GM18868 (cell line): ENCODE measurements at regions not wholly inside any gene's neighbourhood (a gene's known extent, or its start where the extent isn't known, plus 50 kb on each side); places are given as distances from the start of the nearest gene placed in this dataset.
"Not testable (repeated sequence)": the region's sequence is repeated elsewhere in the genome, so short reads cannot be mapped to it uniquely, and the experiment has no call there.

ENCODE experiments used
- ATAC-seq: cut with Tn5 transposase; IDR thresholded peaks from one replicate; pipeline ENCODE4 v1.9.1; 2021; ENCODE audit warnings: mild to moderate bottlenecking, moderate library complexity; ENCODE audit not compliant: unreplicated experiment

DNA sequence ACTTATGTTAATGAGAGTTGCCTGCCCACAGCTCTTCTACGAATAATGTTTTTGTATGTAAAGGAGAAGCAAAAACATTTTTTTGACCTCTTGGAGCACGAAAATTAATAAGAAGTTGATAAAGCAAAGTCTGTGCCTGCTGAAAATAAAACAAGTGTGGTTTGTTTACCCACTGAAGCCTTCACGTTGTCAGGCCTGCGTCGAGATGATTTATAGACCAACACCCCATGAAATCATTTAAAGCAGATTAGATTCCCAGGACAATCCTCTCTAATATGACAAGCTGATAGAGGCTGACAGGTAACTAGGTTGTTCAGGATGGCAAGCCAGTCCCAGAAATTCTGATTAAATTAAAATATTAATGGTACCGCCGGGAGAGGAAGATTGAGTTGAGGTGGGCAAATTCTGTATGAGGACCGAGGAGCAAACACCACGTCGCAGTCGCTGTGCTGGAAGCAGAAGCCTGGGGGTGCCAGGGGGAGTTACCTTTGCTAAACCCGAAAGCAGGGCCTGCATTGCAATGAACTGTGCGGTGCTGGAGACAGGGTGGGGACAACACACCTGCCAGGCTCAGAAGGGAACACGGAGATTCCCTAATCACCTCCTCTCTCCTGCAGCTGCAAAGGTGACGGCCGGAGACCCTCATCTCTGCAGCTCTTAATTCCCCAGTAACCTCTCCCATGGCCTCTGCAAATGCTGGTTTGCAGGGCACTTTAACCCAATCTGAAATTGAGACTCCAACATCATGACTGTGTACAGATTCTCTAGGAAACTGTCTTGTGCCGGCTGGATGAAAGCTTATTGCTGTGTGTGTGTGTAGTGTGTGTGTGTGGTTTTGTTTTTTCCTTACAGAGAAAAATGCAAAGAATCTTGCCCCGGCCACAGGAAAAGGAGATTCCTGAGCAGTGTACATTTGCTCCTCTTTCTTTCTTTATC, 2805.9 kb downstream of the RPIA start:
- not testable (repeated sequence) for ATAC-seq

DNA sequence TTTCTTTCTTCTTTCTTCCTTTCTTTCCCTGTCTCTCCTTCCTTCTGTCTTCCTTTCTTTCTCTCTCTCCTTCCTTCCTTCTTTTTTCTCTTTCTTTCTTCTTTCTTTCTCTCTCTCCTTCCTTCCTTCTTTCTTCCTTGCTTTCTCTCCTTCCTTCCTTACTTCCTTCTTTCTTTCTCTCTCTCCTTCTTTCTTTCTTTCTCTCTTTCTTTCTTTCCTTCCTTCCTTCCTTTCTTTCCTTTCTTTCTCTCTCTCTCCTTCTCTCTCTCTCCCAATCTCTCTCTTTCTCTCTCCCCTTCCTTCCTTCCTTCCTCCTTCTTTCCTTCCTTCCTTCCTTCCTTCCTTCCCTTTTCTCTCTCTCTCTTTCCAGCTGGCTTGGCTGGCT, 2806.6 kb downstream of the RPIA start:
- ATAC-seq = not testable (repeated sequence)

DNA sequence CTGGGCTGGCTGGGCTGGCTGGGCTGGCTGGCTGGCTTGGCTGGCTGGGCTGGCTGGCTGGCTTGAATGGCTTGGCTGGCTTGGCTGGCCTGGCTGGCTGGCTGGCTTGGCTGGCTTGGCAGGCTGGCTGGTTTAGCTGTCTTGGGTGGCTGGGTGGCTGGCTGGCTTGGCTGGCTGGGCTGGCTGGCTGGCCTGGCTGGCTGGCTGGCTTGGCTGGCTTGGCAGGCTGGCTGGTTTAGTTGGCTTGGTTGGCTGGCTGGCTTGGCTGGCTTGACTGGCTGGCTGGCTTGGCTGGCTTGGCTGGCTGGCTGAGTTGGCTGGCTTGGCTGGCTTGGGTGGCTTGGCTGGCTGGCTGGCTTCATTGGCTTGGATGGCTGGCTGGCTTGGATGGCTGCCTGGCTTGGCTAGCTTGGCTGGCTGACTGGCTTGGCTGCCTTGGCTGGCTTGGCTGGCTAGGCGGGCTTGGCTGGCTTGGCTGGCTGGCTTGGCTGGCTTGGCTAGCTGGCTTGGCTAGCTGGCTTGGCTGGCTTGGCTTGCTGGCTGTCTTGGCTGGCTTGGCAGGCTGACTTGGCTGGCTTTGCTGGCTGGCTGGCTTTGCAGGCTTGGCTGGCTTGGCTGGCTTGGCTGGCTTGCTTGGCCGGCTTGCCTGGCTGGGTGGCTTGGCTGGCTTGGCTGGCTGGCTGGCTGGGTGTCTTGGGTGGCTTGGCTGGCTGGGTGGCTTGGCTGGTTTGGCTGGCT, 2807.2 kb downstream of the RPIA start:
- not testable (repeated sequence) for ATAC-seq

DNA sequence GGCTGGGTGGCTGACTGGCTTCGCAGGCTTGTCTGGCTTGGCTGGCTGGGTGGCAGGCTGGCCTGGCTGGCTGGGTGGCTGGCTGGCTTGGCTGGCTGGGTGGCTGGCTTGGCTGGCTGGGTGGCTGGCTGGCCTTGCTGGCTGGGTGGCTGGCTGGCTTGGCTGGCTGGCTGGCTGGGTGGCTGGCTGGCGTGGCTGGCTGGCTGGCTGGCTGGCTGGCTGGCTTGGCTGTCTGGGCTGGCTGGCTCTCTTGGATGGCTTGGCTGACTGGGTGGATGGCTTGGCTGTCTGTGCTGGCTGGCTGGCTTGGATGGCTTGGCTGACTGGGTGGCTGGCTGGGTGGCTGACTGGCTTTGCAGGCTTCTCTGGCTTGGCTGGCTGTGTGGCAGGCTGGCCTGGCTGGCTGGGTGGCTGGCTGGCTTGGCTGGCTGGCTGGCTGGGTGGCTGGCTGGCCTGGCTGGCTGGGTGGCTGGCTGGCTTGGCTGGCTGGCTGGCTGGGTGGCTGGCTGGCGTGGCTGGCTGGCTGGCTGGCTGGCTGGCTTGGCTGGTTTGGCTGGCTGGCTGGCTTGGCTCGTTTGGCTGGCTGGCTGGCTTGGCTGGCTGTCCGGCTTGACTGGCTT, 2808.1 kb downstream of the RPIA start:
- ATAC-seq = not testable (repeated sequence)

DNA sequence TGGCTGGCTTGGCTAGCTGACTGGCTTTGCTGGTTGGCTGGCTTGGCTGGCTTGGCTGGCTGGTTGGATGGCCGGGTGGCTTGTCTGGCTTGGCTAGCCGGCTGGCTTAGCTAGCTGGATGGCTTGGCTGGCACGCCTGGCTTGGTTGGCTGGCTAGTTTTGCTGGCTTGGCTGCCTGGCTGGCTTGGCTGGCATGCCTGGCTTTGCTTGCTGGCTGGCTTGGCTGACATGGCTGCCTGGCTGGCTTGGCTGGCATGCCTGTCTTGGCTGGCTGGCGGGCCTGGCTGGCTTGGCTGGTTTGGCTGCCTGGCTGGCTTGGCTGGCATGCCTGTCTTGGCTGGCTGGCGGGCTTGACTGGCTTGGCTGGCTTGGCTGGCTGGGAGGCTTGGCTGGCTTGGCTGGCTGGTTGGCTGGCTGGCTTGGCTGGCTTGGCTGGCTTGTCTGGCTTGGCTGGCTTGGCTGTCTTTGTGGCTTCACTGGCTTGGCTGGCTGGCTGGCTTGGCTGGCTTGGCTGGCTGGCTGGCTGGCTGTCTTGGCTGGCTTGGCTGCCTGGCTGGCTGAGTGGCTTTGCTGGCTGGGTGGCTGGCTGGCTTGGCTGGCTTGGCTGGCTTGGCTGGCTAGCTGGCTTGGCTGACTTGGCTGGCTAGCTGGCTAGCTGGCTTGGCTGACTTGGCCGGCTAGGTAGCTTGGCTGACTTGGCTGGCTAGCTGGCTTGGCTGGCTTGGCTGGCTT, 2808.9 kb downstream of the RPIA start:
- ATAC-seq = not testable (repeated sequence)

DNA sequence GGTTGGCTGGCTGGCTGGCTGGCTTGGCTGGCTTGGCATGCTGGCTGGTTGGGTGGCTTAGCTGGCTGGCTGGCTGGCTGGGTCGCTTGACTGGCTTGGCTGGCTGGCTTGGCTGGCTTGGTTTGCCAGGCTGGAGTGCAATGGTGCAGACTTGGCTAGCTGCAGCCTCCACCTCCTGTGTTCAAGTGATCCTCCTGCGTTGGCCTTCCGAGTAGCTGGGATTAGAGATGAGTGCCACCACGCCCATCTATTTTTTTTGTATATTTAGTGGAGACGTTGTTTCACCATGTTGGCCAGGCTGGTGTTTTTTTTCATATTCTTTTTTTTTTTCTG, 2809.5 kb downstream of the RPIA start:
- ATAC-seq = not testable (repeated sequence)

DNA sequence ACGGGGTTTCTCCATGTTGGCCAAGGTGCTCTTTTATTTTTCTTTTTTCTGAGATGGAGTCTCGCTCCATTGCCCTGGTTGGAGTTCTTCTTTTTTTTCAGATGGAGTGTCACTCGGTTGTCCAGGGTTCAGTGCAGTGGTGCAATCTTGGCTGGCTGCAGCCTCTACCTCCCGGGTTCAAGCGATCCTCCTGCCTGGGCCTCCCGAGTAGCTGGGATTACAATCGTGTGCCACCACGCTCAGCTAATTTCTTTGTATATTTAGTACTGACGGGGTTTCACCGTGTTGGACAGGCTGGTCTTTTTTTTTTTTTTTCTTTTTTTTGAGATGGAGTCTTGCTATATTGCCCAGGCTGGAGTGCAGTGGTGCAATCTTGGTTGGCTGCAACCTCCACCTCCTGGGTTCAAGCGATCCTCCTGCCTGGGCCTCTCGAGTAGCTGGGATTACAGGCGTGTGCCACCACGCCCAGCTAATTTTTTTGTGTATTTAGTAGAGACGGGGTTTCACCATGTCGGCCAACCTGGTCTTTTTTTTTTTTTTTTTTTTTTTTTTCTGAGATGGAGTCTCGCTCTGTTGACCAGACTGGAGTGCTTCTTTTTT, 2810.1 kb downstream of the RPIA start:
- not testable (repeated sequence) for ATAC-seq

DNA sequence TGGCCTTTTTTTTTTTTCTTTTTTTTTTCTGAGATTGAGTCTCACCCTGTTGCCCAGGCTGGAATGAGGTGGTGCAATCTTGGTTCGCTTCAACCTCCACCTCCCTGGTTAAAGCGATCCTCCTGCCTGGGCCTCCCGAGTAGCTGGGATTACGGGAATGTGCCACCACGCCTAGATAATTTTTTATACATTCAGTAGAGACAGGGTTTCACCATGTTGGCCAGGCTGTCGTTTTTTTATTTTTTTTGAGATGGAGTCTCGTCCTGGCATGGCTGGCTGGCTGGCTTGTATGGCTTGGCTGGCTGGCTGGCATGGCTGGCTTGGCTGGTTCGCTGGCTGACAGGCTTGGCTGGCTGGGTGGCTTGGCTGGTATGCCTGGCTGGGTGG, 2812.1 kb downstream of the RPIA start:
- not testable (repeated sequence) for ATAC-seq

DNA sequence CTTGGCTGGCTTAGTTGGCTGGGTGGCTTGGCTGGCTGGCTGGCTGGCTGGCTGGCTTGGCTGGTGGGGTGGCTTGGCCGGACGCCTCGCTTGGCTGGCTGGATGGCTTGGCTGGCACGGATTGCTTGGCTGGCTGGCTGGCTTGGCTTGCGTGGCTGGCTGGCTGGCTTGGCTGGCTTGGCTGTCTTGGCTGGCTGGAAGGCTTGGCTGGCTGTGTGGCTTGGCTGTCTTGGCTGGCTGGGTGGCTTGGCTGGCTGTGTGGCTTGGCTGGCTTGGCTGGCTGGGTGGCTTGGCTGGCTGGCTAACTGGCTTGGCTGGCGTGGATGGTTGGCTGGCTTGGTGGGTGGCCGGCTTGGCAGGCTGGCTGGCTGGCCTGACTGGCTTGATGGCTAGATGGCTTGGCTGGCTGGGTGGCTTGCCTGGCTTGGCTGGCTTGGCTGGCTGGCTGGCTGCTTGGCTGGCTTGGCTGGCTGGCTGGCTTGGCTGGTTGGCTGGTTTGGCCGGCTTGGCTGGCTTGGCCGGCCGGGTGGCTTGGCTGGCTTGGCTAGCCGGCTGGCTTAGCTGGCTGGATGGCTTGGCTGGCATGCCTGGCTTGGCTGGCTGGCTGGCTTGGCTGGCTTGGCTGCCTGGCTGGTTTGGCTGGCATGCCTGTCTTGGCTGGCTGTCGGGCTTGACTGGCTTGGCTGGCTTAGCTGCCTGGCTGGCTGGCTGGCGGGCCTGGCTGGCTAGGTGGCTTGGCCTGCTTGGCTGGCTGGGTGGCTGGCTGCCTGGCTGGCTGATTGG, 2812.7 kb downstream of the RPIA start:
- not testable (repeated sequence) for ATAC-seq

DNA sequence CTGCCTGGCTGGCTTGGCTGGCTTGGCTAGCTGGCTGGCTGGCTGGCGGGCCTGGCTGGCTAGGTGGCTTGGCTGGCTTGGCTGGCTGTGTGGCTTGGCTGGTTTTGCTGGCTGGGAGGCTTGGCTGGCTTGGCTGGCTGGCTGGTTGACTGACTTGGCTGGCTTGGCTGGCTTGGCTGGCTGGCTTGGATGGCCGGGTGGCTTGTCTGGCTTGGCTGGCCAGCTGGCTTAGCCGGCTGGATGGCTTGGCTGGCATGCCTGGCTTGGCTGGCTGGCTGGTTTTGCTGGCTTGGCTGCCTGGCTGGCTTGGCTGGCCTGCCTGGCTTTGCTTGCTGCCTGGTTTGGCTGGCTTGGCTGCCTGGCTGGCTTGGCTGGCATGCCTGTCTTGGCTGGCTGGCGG, 2817.3 kb downstream of the RPIA start:
- ATAC-seq = not testable (repeated sequence)

DNA sequence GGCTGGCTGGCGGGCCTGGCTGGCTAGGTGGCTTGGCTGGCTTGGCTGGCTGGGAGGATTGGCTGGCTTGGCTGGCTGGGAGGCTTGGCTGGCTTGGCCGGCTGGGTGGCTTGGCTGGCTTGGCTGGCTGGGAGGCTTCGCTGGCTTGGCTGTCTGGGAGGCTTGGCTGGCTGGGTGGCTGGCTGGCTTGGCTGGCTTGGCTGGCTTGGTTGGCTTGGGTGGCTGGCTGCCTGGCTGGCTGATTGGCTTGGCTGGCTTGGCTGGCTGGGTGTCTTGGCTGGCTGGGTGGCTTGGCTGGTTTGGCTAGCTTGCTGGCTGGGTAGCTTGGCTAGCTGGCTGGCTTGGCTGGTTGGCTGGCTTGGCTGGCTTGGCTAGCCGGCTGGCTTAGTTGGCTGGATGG, 2817.8 kb downstream of the RPIA start:
- not testable (repeated sequence) for ATAC-seq

DNA sequence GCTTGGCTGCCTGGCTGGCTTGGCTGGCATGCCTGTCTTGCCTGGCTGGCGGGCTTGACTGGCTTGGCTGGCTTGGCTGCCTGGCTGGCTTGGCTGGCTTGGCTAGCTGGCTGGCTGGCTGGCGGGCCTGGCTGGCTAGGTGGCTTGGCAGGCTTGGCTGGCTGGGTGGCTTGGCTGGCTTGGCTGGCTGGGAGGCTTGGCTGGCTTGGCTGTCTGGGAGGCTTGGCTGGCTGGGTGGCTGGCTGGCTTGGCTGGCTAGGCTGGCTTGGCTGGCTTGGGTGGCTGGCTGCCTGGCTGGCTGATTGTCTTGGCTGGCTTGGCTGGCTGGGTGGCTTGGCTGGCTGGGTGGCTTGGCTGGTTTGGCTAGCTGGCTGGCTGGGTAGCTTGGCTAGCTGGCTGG, 2819.7 kb downstream of the RPIA start:
- ATAC-seq = not testable (repeated sequence)

DNA sequence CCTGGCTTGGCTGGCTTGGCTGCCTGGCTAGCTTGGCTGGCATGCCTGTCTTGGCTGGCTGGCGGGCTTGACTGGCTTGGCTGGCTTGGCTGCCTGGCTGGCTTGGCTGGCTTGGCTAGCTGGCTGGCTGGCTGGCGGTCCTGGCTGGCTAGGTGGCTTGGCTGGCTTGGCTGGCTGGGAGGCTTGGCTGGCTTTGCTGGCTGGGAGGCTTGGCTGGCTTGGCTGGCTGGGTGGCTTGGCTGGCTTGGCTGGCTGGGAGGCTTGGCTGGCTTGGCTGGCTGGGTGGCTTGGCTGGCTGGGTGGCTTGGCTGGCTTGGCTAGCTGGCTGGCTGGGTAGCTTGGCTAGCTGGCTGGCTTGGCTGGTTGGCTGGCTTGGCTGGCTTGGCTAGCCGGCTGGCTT, 2824.5 kb downstream of the RPIA start:
- not testable (repeated sequence) for ATAC-seq

DNA sequence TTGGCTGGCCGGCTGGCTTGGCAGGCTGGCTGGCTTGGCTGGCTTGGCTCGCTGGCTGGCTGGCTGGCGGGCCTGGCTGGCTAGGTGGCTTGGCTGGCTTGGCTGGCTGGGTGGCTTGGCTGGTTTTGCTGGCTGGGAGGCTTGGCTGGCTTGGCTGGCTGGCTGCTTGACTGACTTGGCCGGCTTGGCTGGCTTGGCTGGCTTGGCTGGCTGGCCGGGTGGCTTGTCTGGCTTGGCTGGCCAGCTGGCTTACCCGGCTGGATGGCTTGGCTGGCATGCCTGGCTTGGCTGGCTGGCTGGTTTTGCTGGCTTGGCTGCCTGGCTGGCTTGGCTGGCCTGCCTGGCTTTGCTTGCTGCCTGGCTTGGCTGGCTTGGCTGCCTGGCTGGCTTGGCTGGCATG, 2825.2 kb downstream of the RPIA start:
- ATAC-seq = not testable (repeated sequence)

DNA sequence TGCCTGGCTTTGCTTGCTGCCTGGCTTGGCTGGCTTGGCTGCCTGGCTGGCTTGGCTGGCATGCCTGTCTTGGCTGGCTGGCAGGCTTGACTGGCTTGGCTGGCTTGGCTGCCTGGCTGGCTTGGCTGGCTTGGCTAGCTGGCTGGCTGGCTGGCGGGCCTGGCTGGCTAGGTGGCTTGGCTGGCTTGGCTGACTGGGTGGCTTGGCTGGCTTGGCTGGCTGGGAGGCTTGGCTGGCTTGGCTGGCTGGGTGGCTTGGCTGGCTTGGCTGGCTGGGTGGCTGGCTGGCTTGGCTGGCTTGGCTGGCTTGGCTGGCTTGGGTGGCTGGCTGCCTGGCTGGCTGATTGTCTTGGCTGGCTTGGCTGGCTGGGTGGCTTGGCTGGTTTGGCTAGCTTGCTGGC, 2826.4 kb downstream of the RPIA start:
- not testable (repeated sequence) for ATAC-seq

DNA sequence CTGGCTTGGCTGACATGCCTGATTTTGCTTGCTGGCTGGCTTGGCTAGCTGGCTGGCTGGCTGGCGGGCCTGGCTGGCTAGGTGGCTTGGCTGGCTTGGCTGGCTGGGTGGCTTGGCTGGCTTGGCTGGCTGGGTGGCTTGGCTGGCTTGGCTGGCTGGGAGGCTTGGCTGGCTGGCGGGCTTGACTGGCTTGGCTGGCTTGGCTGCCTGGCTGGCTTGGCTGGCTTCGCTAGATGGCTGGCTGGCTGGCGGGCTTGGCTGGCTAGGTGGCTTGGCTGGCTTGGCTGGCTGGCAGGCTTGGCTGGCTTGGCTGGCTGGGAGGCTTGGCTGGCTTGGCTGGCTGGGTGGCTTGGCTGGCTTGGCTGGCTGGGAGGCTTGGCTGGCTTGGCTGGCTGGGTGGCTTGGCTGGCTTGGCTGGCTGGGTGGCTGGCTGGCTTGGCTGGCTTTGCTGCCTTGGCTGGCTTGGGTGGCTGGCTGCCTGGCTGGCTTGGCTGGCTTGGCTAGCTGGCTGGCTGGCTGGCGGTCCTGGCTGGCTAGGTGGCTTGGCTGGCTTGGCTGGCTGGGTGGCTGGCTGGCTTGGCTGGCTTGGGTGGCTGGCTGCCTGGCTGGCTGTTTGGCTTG, 2827.0 kb downstream of the RPIA start:
- not testable (repeated sequence) for ATAC-seq

DNA sequence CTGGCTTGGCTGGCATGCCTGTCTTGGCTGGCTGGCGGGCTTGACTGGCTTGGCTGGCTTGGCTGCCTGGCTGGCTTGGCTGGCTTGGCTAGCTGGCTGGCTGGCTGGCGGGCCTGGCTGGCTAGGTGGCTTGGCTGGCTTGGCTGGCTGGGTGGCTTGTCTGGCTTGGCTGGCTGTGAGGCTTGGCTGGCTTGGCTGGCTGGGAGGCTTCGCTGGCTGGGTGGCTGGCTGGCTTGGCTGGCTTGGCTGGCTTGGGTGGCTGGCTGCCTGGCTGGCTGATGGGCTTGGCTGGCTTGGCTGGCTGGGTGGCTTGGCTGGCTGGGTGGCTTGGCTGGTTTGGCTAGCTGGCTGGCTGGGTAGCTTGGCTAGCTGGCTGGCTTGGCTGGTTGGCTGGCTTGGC, 2827.9 kb downstream of the RPIA start:
- ATAC-seq = not testable (repeated sequence)

DNA sequence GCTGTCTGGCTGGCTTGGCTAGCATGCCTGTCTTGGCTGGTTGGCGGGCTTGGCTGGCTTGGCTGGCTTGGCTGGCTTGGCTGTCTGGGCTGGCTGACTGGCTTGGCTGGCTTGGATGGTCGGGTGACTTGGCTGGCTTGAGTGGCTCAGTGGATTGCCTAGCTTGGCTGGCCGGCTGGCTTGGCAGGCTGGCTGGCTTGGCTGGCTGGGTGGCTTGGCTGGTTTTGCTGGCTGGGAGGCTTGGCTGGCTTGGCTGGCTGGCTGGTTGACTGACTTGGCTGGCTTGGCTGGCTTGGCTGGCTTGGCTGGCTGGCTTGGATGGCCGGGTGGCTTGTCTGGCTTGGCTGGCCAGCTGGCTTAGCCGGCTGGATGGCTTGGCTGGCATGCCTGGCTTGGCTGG, 2828.4 kb downstream of the RPIA start:
- not testable (repeated sequence) for ATAC-seq

DNA sequence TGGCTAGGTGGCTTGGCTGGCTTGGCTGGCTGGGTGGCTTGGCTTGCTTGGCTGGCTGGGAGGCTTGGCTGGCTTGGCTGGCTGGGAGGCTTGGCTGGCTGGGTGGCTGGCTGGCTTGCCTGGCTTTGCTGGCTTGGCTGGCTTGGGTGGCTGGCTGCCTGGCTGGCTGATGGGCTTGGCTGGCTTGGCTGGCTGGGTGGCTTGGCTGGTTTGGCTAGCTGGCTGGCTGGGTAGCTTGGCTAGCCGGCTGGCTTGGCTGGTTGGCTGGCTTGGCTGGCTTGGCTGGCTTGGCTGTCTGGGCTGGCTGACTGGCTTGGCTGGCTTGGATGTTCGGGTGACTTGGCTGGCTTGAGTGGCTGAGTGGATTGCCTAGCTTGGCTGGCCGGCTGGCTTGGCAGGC, 2829.1 kb downstream of the RPIA start:
- not testable (repeated sequence) for ATAC-seq
